GM12872 (cell line): ENCODE measurements at regions not wholly inside any gene's neighbourhood (a gene's known extent, or its start where the extent isn't known, plus 50 kb on each side); places are given as distances from the start of the nearest gene placed in this dataset.

ENCODE experiments used
- CTCF ChIP-seq: IDR thresholded peaks from 3 replicates; pipeline ENCODE4 v1.5.1; 2011; ENCODE audit warnings: low read depth, mild to moderate bottlenecking, low read length, moderate library complexity; ENCODE audit not compliant: insufficient read depth

- no peak for TF ChIP-seq CTCF
Observed at GRCh38 chr1:116289193-116289592, 83.9 kb upstream of the ATP1A1 start.

GRCh38 chr1:116290085-116290705, 82.8 kb upstream of the ATP1A1 start:
- no peak for TF ChIP-seq CTCF

GRCh38 chr1:116291024-116291423, 82.0 kb upstream of the ATP1A1 start:
- no peak for TF ChIP-seq CTCF

GRCh38 chr1:116292929-116293725, 79.9 kb upstream of the ATP1A1 start:
- no peak for TF ChIP-seq CTCF

- no peak for TF ChIP-seq CTCF
Observed at GRCh38 chr1:116297495-116298212, 75.4 kb upstream of the ATP1A1 start.

- no peak for TF ChIP-seq CTCF
Observed at GRCh38 chr1:116298746-116299145, 74.3 kb upstream of the ATP1A1 start.

GRCh38 chr1:116299248-116299647, 73.8 kb upstream of the ATP1A1 start:
- TF ChIP-seq CTCF: no peak
